ENCODE measurements at regions not wholly inside any gene's neighbourhood (a gene's known extent, or its start where the extent isn't known, plus 50 kb on each side); places are given as distances from the start of the nearest gene placed in this dataset.

GRCh38 chr2:236972491-236973342 lies 113.0 kb upstream of the COPS8 start (continued):
- peak; percentile 96 for TF ChIP-seq PAXIP1 (CRISPR knock-in tag; conservative IDR thresholded peaks at IDR 0.05)
- peak; percentile 61; the same call in 1 of the 2 replicates for TF ChIP-seq GATAD2A (CRISPR knock-in tag; IDR thresholded peaks at IDR 0.05)
- no peak for TF ChIP-seq PRPF4 (IDR thresholded peaks at IDR 0.05; ENCODE audit: low read depth, low read length, poor library complexity, severe bottlenecking)
- no peak for TF ChIP-seq XRCC5 (optimal IDR thresholded peaks at IDR 0.05; ENCODE audit: low read length)
- TF ChIP-seq, protein P1, sequence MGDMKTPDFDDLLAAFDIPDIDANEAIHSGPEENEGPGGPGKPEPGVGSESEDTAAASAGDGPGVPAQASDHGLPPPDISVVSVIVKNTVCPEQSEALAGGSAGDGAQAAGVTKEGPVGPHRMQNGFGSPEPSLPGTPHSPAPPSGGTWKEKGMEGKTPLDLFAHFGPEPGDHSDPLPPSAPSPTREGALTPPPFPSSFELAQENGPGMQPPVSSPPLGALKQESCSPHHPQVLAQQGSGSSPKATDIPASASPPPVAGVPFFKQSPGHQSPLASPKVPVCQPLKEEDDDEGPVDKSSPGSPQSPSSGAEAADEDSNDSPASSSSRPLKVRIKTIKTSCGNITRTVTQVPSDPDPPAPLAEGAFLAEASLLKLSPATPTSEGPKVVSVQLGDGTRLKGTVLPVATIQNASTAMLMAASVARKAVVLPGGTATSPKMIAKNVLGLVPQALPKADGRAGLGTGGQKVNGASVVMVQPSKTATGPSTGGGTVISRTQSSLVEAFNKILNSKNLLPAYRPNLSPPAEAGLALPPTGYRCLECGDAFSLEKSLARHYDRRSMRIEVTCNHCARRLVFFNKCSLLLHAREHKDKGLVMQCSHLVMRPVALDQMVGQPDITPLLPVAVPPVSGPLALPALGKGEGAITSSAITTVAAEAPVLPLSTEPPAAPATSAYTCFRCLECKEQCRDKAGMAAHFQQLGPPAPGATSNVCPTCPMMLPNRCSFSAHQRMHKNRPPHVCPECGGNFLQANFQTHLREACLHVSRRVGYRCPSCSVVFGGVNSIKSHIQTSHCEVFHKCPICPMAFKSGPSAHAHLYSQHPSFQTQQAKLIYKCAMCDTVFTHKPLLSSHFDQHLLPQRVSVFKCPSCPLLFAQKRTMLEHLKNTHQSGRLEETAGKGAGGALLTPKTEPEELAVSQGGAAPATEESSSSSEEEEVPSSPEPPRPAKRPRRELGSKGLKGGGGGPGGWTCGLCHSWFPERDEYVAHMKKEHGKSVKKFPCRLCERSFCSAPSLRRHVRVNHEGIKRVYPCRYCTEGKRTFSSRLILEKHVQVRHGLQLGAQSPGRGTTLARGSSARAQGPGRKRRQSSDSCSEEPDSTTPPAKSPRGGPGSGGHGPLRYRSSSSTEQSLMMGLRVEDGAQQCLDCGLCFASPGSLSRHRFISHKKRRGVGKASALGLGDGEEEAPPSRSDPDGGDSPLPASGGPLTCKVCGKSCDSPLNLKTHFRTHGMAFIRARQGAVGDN (CRISPR knock-in tag; IDR thresholded peaks at IDR 0.05), result peak; percentile 92
- TF ChIP-seq ZNF607 (CRISPR knock-in tag; IDR thresholded peaks at IDR 0.05; ENCODE audit: borderline replicate concordance), result peak; percentile 51; the same call in 1 of the 2 replicates
- TF ChIP-seq ZNF451 (CRISPR knock-in tag; IDR thresholded peaks at IDR 0.05), result 0 out of 2 replicates have a peak, but pooled peaks have one; percentile 38
- no peak for TF ChIP-seq ZNF407 (CRISPR knock-in tag; IDR thresholded peaks at IDR 0.05; ENCODE audit: not compliant biosample characterization)
- no peak for TF ChIP-seq STAG1 (CRISPR knock-in tag; IDR thresholded peaks at IDR 0.05)
- peak; percentile 51 for TF ChIP-seq ELF3 (CRISPR knock-in tag; IDR thresholded peaks at IDR 0.05)
- no peak for TF ChIP-seq MIER2 (CRISPR knock-in tag; IDR thresholded peaks at IDR 0.05)
- no peak for TF ChIP-seq NFYB (CRISPR knock-in tag; IDR thresholded peaks at IDR 0.05)
- peak; percentile 71; the same call in 1 of the 2 replicates for TF ChIP-seq ARNT2 (CRISPR knock-in tag; IDR thresholded peaks at IDR 0.05; ENCODE audit: low read depth)

All from HepG2 (cell line).